ENCODE measurements at regions not wholly inside any gene's neighbourhood (a gene's known extent, or its start where the extent isn't known, plus 50 kb on each side); places are given as distances from the start of the nearest gene placed in this dataset.
"Not testable (repeated sequence)": the region's sequence is repeated elsewhere in the genome, so short reads cannot be mapped to it uniquely, and the experiment has no call there.

- DNase-seq (ENCODE audit: low spot score), result no peak
Observed at GRCh38 chr14:63147018-63147417, 57.2 kb upstream of the RHOJ start.

- DNase-seq (ENCODE audit: low spot score), result peak; percentile 38
Observed at GRCh38 chr14:63134801-63135200, 69.4 kb upstream of the RHOJ start.

GRCh38 chr14:63130531-63130930 is 73.7 kb upstream of the RHOJ start:
- DNase-seq (ENCODE audit: low spot score), result no peak

GRCh38 chr14:63106487-63106886 is 61.2 kb upstream of the KCNH5 start:
- DNase-seq (ENCODE audit: low spot score), result not testable (repeated sequence)

GRCh38 chr14:63100552-63100951 is 55.3 kb upstream of the KCNH5 start:
- no peak for DNase-seq (ENCODE audit: low spot score)

GRCh38 chr14:63096186-63096585 is 50.9 kb upstream of the KCNH5 start:
- no peak for DNase-seq (ENCODE audit: low spot score)

Measured in D341Med (cell line).